ENCODE measurements at regions not wholly inside any gene's neighbourhood (a gene's known extent, or its start where the extent isn't known, plus 50 kb on each side); places are given as distances from the start of the nearest gene placed in this dataset.
"Not testable (repeated sequence)": the region's sequence is repeated elsewhere in the genome, so short reads cannot be mapped to it uniquely, and the experiment has no call there.

- no peak for FAIRE-seq
These were observed 58.6 kb upstream of the CNTNAP2 start for GRCh38 chr7:146057958-146058357.

GRCh38 chr7:146054909-146055308 is 61.7 kb upstream of the CNTNAP2 start:
- FAIRE-seq, result no peak

GRCh38 chr7:146053492-146053891 is 63.1 kb upstream of the CNTNAP2 start:
- FAIRE-seq, result no peak

- not testable (repeated sequence) for FAIRE-seq
These were observed 73.3 kb upstream of the CNTNAP2 start for GRCh38 chr7:146043310-146043709.

GRCh38 chr7:146028251-146028750 is 88.3 kb upstream of the CNTNAP2 start:
- FAIRE-seq, result no peak

- FAIRE-seq, result no peak
These were observed 89.4 kb upstream of the CNTNAP2 start for GRCh38 chr7:146027243-146027642.

GRCh38 chr7:146022776-146023175 is 93.8 kb upstream of the CNTNAP2 start:
- FAIRE-seq, result no peak

GRCh38 chr7:146019041-146020004 is 97.3 kb upstream of the CNTNAP2 start:
- not testable (repeated sequence) for FAIRE-seq

- FAIRE-seq, result not testable (repeated sequence)
These were observed 99.2 kb upstream of the CNTNAP2 start for GRCh38 chr7:146017366-146017765.

GRCh38 chr7:146014154-146014553 is 102.4 kb upstream of the CNTNAP2 start:
- not testable (repeated sequence) for FAIRE-seq

- FAIRE-seq, result no peak
These were observed 108.3 kb upstream of the CNTNAP2 start for GRCh38 chr7:146008293-146008692.

- no peak for FAIRE-seq
These were observed 111.8 kb upstream of the CNTNAP2 start for GRCh38 chr7:146004805-146005204.

GRCh38 chr7:146002431-146003078 is 114.0 kb upstream of the CNTNAP2 start:
- FAIRE-seq, result no peak

- FAIRE-seq, result no peak
These were observed 114.6 kb upstream of the CNTNAP2 start for GRCh38 chr7:146002008-146002407.

- FAIRE-seq, result no peak
These were observed 115.7 kb upstream of the CNTNAP2 start for GRCh38 chr7:146000882-146001281.

- no peak for FAIRE-seq
These were observed 127.1 kb upstream of the CNTNAP2 start for GRCh38 chr7:145989469-145989868.

- FAIRE-seq, result no peak
These were observed 130.2 kb upstream of the CNTNAP2 start for GRCh38 chr7:145986248-145986874.

GRCh38 chr7:145978769-145979168 is 137.8 kb upstream of the CNTNAP2 start:
- FAIRE-seq, result no peak

- no peak for FAIRE-seq
These were observed 156.6 kb upstream of the CNTNAP2 start for GRCh38 chr7:145959981-145960380.

- FAIRE-seq, result no peak
These were observed 159.3 kb upstream of the CNTNAP2 start for GRCh38 chr7:145957160-145957890.

- FAIRE-seq, result no peak
These were observed 165.0 kb upstream of the CNTNAP2 start for GRCh38 chr7:145951566-145951965.

- no peak for FAIRE-seq
These were observed 187.7 kb upstream of the CNTNAP2 start for GRCh38 chr7:145928937-145929336.

- FAIRE-seq, result no peak
These were observed 196.9 kb upstream of the CNTNAP2 start for GRCh38 chr7:145919712-145920111.

All from endometrium (tissue), 2 donors.